Stomach (tissue), 4 donors: ENCODE measurements at regions not wholly inside any gene's neighbourhood (a gene's known extent, or its start where the extent isn't known, plus 50 kb on each side); places are given as distances from the start of the nearest gene placed in this dataset.

Experiments
- POLR2AphosphoS5 ChIP-seq, 3 donors: sonication (generic); formaldehyde crosslinking; IDR thresholded peaks; one replicate each; pipeline ENCODE4 v1.6.1; 2016; ENCODE audit warnings: antibody characterized with exemption in 3 of 3
- TF ChIP-seq, protein P1 (sequence below), 7 experiments: fragments of 450-650 bp in 4 of 7; fragments of 200-600 bp in 3 of 7; sonication (generic) in 3 of 7; IDR thresholded peaks; one replicate each; pipeline ENCODE4 v1.5.1; 2016 to 2019; ENCODE audit warnings: antibody characterized with exemption in 7 of 7, control low read depth in 2 of 7, mild to moderate bottlenecking in 1 of 7

DNA sequence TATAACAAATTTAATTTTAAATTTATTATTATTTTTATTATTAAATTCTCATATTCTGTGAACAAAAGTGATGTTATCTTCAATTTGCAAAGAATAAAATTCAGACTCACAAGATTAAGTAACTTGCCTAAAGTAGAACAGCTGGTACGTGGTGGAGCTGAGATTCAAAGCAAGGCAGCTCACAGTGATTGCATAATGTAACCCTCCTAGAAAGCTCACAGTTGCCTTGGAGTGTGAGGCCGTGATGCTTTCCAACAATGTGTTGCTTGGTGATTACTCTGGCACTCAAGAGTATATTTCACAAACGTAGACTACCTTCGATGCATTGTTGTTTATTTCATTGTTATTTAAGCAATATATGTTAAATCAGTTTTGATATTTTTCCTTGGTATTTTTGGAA lies 1039.2 kb upstream of the PABPC4L start:
- TF ChIP-seq, protein P1, sequence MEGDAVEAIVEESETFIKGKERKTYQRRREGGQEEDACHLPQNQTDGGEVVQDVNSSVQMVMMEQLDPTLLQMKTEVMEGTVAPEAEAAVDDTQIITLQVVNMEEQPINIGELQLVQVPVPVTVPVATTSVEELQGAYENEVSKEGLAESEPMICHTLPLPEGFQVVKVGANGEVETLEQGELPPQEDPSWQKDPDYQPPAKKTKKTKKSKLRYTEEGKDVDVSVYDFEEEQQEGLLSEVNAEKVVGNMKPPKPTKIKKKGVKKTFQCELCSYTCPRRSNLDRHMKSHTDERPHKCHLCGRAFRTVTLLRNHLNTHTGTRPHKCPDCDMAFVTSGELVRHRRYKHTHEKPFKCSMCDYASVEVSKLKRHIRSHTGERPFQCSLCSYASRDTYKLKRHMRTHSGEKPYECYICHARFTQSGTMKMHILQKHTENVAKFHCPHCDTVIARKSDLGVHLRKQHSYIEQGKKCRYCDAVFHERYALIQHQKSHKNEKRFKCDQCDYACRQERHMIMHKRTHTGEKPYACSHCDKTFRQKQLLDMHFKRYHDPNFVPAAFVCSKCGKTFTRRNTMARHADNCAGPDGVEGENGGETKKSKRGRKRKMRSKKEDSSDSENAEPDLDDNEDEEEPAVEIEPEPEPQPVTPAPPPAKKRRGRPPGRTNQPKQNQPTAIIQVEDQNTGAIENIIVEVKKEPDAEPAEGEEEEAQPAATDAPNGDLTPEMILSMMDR (IDR thresholded peaks at IDR 0.05) = no peak
- TF ChIP-seq POLR2AphosphoS5 (IDR thresholded peaks at IDR 0.05) = no peak
